ENCODE measurements at regions not wholly inside any gene's neighbourhood (a gene's known extent, or its start where the extent isn't known, plus 50 kb on each side); places are given as distances from the start of the nearest gene placed in this dataset.
"Not testable (repeated sequence)": the region's sequence is repeated elsewhere in the genome, so short reads cannot be mapped to it uniquely, and the experiment has no call there.

DNA sequence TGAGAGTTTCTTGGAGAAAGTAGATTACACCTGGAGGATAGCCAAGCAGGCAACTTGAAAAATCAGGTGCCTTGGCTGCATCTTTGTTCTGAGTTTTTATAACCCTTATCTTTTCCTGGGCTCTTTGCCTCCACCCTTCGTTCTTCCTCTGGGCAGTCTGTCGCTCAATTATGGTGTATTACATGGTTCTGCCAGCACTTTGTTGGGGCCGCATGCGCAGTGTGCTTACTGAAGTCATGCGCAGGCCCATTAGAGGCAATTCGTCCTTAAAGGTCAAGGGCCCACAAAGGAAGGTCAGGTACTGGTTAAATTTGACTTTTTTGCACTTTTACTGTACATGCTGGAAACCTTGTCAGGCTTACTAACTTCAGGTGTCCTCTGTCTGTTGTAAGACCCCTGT, 761.9 kb upstream of the SLITRK5 start:
- ATAC-seq (replicated peaks in 6 of 8): no peak
- in situ Hi-C loops (cut with MboI; ENCODE audit: low pct_unique_long_range_greater_than_20kb in 2 of 9, low sequenced_read_pairs in 9 of 9, unreplicated experiment in 9 of 9): no loop called here
- WGBS, 10 experiments: 36 to 100% (median 86%) methylated on average over 1 to 6 of the region's 6 CpGs; no CpG with 5 or more reads in 2 of the 10 experiments

DNA sequence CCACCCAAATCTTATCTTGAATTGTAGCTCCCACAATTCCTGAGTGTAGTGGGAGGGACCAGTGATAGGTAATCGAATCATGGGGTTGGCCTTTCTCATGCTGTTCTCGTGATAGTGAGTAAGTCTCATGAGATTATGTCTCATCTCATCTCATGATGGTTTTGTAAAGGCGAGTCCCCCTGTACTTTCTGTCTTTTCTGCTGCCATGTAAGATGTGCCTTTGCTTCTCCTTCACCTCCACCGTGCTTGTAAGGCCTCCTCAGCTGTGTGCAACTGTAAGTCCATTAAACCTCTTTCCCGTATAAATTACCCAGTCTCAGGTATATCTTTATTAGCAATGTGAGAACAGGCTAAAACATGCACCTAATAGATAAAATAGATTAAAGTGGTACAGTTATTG, 756.4 kb upstream of the SLITRK5 start:
- no peak overlapping the region for H3K4me3 ChIP-seq
- in situ Hi-C loops (cut with MboI; ENCODE audit: low pct_unique_long_range_greater_than_20kb in 2 of 9, low sequenced_read_pairs in 9 of 9, unreplicated experiment in 9 of 9): no loop called here
- 8 to 86% (median 79%) methylated on average over 2 to 4 of the region's 5 CpGs; no CpG with 5 or more reads in 1 of the 10 experiments for WGBS, 10 experiments
- no peak overlapping the region for H3K27ac ChIP-seq
- H3K4me1 ChIP-seq (replicated peaks in 1 of 2): no peaks in the 10 kb centered on the region
- no peak for ATAC-seq (replicated peaks in 6 of 8)

More for the DNA sequence above, 761.9 kb upstream of the SLITRK5 start:
- Histone ChIP-seq H3K4me3 (no peak overlapping the region), H3K27ac (no peak overlapping the region), H3K4me1 (replicated peaks in 1 of 2) (peaks cover 0 to 4% of the 10 kb centered on the region in 2 donors)

DNA sequence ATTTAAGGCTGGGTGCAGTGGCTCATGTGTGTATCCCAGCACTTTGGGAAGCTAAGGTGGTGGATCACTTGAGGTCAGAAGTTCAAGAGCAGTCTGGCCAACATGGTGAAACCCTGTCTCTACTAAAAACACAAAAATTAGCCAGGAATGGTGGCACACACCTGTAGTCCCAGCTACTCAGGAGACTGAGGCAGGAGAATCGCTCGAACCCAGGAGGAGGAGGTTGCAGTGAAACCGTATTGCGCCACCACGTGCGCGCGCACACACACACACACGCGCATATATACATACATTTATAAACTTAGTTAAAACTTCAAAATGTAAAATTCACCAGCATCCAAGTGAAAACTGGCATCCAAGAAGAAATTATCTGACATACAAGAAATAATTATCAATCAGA, 753.7 kb upstream of the SLITRK5 start:
- WGBS, 10 experiments: 32 to 100% (median 96%) methylated on average over 1 to 10 of the region's 10 CpGs; no CpG with 5 or more reads in 3 of the 10 experiments
- in situ Hi-C loops (cut with MboI; ENCODE audit: low pct_unique_long_range_greater_than_20kb in 2 of 9, low sequenced_read_pairs in 9 of 9, unreplicated experiment in 9 of 9); H3K27ac ChIP-seq; H3K4me1 ChIP-seq (replicated peaks in 1 of 2); H3K4me3 ChIP-seq; ATAC-seq (replicated peaks in 6 of 8): not testable (repeated sequence)

DNA sequence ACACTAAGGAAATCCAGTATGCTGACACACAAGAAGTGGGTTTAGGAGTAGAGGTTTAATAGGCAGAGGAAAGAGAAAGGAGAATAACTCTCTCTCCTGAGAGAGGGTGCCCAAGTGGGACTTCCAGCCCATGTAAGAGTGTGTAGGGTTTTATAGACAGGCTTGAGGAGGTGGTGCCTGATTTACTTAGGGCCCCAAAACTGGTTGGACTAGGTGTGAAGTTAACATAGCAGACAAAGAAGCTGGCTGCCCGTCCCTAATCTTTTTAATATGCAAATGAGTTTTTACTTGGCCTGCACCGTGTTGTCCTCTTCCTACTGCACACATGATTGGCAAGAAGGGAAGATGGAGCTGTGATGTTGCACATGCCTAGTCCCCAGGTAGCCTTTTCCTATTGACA, 752.5 kb upstream of the SLITRK5 start:
- in situ Hi-C loops (cut with MboI; ENCODE audit: low pct_unique_long_range_greater_than_20kb in 2 of 9, low sequenced_read_pairs in 9 of 9, unreplicated experiment in 9 of 9): no loop called here
- Histone ChIP-seq H3K27ac (no peak overlapping the region), H3K4me1 (replicated peaks in 1 of 2) (no peaks in the 10 kb centered on the region), H3K4me3 (no peak overlapping the region)
- ATAC-seq (replicated peaks in 6 of 8): no peak
- WGBS, 10 experiments: 0 to 67% (median 19%) methylated on average over 1 to 2 of the region's 2 CpGs; no CpG with 5 or more reads in 3 of the 10 experiments

DNA sequence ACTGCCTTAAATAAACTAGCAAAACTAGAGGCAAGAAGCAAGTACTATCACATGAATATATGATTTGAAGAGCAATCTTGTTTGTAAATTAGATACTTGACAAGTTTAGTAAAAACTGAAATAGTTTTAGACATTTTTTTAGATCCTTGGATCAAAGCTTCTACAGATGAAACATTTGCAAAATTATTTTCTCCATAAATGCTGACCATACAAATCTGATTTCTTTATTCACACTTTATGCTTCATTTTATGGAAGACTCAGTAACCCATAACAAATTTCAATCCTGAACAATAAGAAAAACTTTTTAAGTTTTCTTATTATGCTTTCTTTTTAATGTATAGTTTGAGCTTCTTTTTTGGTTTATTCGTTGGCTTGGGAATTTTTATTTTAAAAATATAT, 750.2 kb upstream of the SLITRK5 start:
- WGBS, 10 experiments: 0 to 100% (median 91%) methylated on average over 1 of the region's 1 CpG
- H3K4me1 ChIP-seq (replicated peaks in 1 of 2): no peaks in the 10 kb centered on the region
- in situ Hi-C loops (cut with MboI; ENCODE audit: low pct_unique_long_range_greater_than_20kb in 2 of 9, low sequenced_read_pairs in 9 of 9, unreplicated experiment in 9 of 9): no loop called here

DNA sequence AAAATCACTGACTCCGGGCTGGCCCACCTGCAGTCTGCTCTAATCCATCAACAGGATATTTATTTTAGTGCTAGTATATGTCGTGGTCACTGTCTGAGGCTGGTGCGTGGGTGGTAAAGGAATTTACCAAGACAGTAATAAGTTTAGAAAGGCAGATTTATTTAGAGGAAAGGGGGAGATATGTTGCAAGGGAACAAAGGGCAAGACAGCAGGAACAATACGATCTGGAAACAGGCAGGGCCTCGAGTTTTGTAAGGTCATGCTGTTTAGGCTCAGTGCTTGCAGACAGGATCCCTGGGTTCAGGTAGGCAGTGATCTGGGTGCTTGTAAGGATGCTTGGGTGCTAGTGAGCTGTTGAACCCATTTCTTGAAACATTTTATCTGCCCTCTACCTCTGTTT, 748.2 kb upstream of the SLITRK5 start:
- no peak overlapping the region for H3K4me3 ChIP-seq
- no peak for ATAC-seq (replicated peaks in 6 of 8)
- in situ Hi-C loops (cut with MboI; ENCODE audit: low pct_unique_long_range_greater_than_20kb in 2 of 9, low sequenced_read_pairs in 9 of 9, unreplicated experiment in 9 of 9): no loop called here
- H3K27ac ChIP-seq: no peak overlapping the region
- 0 to 61% (median 42%) methylated on average over 1 to 5 of the region's 5 CpGs for WGBS, 10 experiments
- H3K4me1 ChIP-seq (replicated peaks in 1 of 2): no peaks in the 10 kb centered on the region

More for the DNA sequence above, 750.2 kb upstream of the SLITRK5 start:
- Histone ChIP-seq H3K4me3 (no peak overlapping the region), H3K27ac (no peak overlapping the region)
- ATAC-seq (replicated peaks in 6 of 8): no peak

DNA sequence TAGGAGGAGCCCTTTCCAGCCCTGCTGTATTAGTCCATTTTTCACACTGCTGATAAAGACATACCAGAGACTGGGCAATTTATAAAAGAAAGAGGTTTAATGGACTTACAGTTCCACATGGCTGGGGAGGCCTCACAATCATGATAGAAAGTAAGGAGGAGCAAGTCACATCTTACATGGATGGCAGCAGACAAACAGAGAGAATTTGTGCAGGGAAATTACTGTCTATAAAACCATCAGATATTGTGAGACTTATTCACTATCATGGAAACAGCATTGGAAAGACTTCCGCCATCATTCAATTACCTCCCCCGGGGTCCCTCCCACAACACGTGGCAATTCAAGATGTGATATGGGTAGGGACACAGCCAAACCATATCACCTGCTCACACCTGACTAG, 744.3 kb upstream of the SLITRK5 start:
- H3K27ac ChIP-seq; ATAC-seq (replicated peaks in 6 of 8); H3K4me1 ChIP-seq (replicated peaks in 1 of 2); H3K4me3 ChIP-seq; in situ Hi-C loops (cut with MboI; ENCODE audit: low pct_unique_long_range_greater_than_20kb in 2 of 9, low sequenced_read_pairs in 9 of 9, unreplicated experiment in 9 of 9): not testable (repeated sequence)
- WGBS, 10 experiments: 60 to 100% (median 85%) methylated on average over 1 to 3 of the region's 3 CpGs; no CpG with 5 or more reads in 4 of the 10 experiments

DNA sequence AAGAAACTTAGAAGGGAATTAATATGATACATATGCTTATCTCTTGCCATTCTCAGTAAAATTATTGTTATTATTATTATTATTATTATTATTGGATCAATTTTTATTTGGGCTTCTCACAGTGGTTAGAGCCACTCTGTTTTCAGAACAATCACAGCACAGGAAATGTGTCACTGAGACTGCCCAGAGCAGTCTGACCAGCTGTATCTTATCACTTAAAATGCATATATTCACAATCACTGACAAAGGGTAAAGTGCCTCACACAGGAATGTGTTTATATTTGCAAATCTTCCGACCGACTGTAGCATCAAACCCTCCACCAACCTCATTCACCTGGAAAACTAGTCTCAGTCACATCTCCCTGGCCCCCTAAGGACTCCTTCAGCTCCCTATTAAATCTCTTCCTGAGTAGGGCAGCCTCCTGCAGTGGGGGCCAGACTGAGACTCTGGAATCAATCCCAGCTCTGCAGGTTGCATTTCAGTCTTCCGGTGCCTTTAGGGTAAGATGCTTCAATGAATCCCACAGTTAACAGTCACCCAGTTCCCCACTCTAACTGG, 738.3 kb upstream of the SLITRK5 start:
- no peak overlapping the region for H3K27ac ChIP-seq
- peak in 2 of 8 experiments; percentile 42 to 82 for ATAC-seq (replicated peaks in 6 of 8)
- 0 to 60% (median 41%) methylated on average over 2 to 3 of the region's 3 CpGs; no CpG with 5 or more reads in 4 of the 10 experiments for WGBS, 10 experiments

DNA sequence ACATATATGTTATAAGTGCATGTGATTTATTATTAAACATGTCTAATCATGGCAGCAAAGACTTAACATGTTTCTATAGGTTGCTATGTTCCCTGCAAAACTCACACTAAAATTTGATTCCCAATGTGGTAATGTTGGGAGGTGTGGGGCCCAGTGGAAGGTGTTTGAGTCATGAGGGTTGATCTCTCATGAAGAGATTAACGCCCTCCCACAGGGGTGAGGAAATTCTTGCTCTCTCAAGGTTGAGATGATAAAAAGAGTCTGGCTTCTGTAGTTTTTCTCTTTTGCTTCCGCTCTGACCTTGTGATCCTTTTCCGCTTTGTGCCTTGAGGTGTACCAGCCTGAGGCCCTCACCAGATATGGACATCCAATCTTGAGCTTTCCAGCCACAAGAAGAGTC, 737.5 kb upstream of the SLITRK5 start:
- H3K27ac ChIP-seq: no peak overlapping the region
- H3K4me3 ChIP-seq: no peak overlapping the region
- 40 to 97% (median 77%) methylated on average over 1 to 3 of the region's 3 CpGs; no CpG with 5 or more reads in 2 of the 10 experiments for WGBS, 10 experiments
- no peak for ATAC-seq (replicated peaks in 6 of 8)
- no peaks in the 10 kb centered on the region for H3K4me1 ChIP-seq (replicated peaks in 1 of 2)
- in situ Hi-C loops (cut with MboI; ENCODE audit: low pct_unique_long_range_greater_than_20kb in 2 of 9, low sequenced_read_pairs in 9 of 9, unreplicated experiment in 9 of 9): no loop called here

More for the DNA sequence above, 738.3 kb upstream of the SLITRK5 start:
- in situ Hi-C loops (cut with MboI; ENCODE audit: low pct_unique_long_range_greater_than_20kb in 2 of 9, low sequenced_read_pairs in 9 of 9, unreplicated experiment in 9 of 9): no loop called here
- no peak overlapping the region for H3K4me3 ChIP-seq
- no peaks in the 10 kb centered on the region for H3K4me1 ChIP-seq (replicated peaks in 1 of 2)

DNA sequence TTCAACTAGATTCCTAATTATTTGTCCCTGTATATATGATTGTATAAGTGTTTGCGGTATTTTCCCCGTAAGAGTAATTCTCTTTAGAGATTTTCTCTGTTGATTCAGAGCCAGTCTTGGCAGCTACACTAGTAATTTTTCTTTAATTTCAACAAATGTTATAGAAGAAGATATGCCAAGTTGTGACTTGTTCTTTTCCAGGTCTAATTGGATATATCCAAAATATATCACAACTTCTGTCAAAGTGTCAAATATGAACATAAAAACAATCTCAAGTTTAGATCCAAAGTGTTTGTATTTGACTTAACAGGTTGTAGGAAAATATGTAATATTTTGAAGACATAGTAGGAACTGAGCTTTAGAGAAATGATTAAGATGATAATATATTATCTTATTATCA, 733.9 kb upstream of the SLITRK5 start:
- H3K27ac ChIP-seq: no peak overlapping the region
- in situ Hi-C loops (cut with MboI; ENCODE audit: low pct_unique_long_range_greater_than_20kb in 2 of 9, low sequenced_read_pairs in 9 of 9, unreplicated experiment in 9 of 9): no loop called here
- ATAC-seq (replicated peaks in 6 of 8): no peak
- WGBS, 10 experiments: 50 to 100% (median 93%) methylated on average over 2 of the region's 2 CpGs; no CpG with 5 or more reads in 4 of the 10 experiments
- H3K4me3 ChIP-seq: no peak overlapping the region
- H3K4me1 ChIP-seq (replicated peaks in 1 of 2): no peaks in the 10 kb centered on the region

DNA sequence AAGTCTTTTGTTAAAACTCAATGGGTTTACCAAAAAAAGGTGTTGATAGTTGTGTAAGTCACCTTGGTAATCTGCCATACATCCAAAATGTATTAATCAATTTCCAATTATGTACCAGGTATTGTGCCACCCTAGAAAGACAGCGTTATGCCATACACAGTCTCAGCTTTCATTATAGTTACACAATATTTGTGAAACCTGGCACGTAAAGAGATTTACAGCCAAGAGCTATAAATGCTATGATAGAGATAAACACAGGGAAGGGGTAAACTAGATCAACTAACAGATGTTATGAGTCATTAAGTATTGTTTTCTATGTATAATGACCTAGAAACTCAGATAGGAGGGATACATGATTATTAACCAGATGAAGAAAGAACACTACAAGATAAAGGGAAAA, 725.6 kb upstream of the SLITRK5 start:
- no peaks in the 10 kb centered on the region for H3K4me1 ChIP-seq (replicated peaks in 1 of 2)
- H3K27ac ChIP-seq: no peak overlapping the region
- WGBS, 10 experiments: 17 to 100% (median 94%) methylated on average over 1 to 2 of the region's 2 CpGs; no CpG with 5 or more reads in 1 of the 10 experiments
- in situ Hi-C loops (cut with MboI; ENCODE audit: low pct_unique_long_range_greater_than_20kb in 2 of 9, low sequenced_read_pairs in 9 of 9, unreplicated experiment in 9 of 9): no loop called here
- no peak overlapping the region for H3K4me3 ChIP-seq
- ATAC-seq (replicated peaks in 6 of 8): no peak

DNA sequence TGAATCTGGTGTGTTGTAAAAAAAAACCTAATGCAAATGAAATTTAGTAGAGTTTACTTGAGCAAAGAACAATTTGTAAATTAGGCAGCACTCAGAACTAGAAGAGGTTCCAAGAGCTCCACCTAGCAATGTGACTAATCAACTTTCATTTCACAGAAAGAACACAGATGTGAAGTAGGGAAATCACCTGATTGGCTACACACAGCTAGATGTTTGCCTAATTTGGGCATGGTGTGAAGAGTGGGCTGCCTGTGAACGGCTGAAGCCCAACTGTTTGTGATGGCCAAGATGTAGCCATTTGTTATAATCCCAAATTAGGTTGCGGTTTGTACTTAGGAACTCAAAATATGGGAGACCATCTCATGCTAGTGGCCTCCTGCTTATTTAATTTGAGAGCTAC, 724.4 kb upstream of the SLITRK5 start:
- no peak overlapping the region for H3K4me3 ChIP-seq
- no peak overlapping the region for H3K27ac ChIP-seq
- ATAC-seq (replicated peaks in 6 of 8): peak in 3 of 8 experiments; percentile 61 to 97 (median 70)
- no peaks in the 10 kb centered on the region for H3K4me1 ChIP-seq (replicated peaks in 1 of 2)
- in situ Hi-C loops (cut with MboI; ENCODE audit: low pct_unique_long_range_greater_than_20kb in 2 of 9, low sequenced_read_pairs in 9 of 9, unreplicated experiment in 9 of 9): no loop called here
- WGBS, 10 experiments: 0 to 100% (median 63%) methylated on average over 1 to 2 of the region's 2 CpGs; no CpG with 5 or more reads in 3 of the 10 experiments

DNA sequence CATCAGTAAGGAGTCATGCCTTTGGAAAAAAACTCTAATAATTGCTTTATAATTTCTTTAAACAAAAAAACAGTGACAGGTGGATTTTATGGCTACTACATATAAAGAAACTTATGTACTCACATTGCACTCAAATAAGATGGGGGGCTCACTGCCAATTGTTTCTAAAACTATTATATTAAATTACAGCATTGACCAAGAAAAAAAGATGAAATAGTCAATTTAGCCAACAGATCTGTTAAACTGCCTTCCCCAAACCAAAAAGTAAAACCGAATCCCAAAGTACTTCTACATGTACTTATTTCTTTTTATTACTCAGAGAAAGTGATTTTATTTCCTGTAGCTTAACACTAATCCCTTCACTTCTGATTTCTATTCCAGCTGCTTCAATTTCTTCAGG, 716.8 kb upstream of the SLITRK5 start:
- 0 to 100% (median 67%) methylated on average over 1 of the region's 1 CpG; no CpG with 5 or more reads in 1 of the 10 experiments for WGBS, 10 experiments
- ATAC-seq (replicated peaks in 6 of 8): no peak
- H3K27ac ChIP-seq: no peak overlapping the region
- no peaks in the 10 kb centered on the region for H3K4me1 ChIP-seq (replicated peaks in 1 of 2)
- no peak overlapping the region for H3K4me3 ChIP-seq
- in situ Hi-C loops (cut with MboI; ENCODE audit: low pct_unique_long_range_greater_than_20kb in 2 of 9, low sequenced_read_pairs in 9 of 9, unreplicated experiment in 9 of 9): no loop called here

DNA sequence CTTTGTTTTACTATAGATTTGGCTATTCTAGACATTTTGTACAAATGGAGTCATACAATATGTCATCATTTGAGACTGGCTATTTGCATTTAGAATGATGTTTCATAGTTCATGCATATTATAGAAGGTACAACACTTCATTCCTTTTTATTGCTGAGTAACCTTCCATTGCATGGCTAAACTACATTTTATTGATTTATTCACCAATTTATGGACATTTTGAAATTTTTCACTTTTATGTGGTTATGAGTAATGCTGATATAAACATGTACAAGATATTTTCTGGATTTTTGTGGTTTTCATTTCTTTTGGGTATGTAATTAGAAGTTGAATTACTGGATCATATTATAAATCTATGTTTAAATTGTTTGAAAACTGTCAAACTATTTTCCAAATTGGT, 710.3 kb upstream of the SLITRK5 start:
- in situ Hi-C loops (cut with MboI; ENCODE audit: low pct_unique_long_range_greater_than_20kb in 2 of 9, low sequenced_read_pairs in 9 of 9, unreplicated experiment in 9 of 9): no loop called here
- H3K4me1 ChIP-seq (replicated peaks in 1 of 2): no peaks in the 10 kb centered on the region
- no peak for ATAC-seq (replicated peaks in 6 of 8)
- H3K27ac ChIP-seq: no peak overlapping the region
- no peak overlapping the region for H3K4me3 ChIP-seq
